Middle frontal gyrus (tissue), 1 donor: ENCODE measurements at regions not wholly inside any gene's neighbourhood (a gene's known extent, or its start where the extent isn't known, plus 50 kb on each side); places are given as distances from the start of the nearest gene placed in this dataset.
"Not testable (repeated sequence)": the region's sequence is repeated elsewhere in the genome, so short reads cannot be mapped to it uniquely, and the experiment has no call there.

ENCODE experiments used
- DNase-seq: peaks from one replicate; pipeline ENCODE4 v3.0.0-alpha.2; 2015; ENCODE audit warnings: low spot score; ENCODE audit errors: extremely low spot score

DNA sequence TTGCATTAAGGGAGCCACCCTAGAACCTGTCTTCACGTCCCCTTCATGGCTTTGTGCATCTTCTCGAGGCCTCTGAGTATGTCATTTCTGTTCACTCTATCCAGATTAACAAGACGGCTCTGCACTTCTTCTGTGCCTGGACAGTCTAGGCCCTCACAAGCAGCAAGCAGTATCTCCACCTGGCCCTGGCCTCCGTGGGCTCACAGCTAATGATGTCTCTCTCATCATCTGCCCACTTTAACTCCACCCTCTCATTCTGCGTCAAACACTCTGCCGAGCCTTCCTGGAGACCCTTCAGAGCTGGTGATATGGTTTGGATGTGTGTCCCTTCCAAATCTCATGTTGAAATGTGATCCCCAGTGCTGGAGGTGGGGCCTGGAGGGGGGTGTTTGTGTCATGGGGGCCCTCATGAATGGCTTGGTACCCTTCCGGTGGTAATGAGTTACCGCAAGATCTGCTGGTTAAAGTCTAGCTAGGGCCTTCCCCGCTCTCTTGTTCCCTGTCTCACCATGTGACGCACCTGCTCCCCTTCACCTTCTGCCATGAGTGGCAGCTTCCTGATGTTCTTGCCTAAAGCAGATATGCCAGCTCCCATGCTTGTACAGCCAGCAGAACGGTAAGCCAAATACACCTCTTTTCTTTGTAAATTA is 132.5 kb upstream of the ID2 start:
- no peak for DNase-seq

DNA sequence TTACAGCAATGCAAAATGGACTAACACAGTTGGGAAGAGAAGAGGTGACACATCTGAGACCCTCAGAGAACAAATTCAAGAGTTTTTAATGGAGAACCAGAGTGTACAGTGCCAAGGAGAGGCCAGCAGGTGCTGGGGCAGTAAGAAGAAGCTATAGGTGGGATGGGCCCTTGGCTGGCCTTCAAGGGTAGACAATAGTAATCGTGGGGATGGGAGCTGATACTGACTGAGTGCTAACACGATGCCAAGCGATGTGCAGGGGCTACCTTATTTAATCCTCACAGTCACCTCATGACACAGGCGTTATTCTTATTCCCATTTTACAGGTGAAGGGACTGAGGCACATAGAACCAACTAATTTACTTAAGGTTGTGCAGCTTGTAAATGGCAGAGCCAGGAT is 131.9 kb upstream of the ID2 start:
- no peak for DNase-seq

DNA sequence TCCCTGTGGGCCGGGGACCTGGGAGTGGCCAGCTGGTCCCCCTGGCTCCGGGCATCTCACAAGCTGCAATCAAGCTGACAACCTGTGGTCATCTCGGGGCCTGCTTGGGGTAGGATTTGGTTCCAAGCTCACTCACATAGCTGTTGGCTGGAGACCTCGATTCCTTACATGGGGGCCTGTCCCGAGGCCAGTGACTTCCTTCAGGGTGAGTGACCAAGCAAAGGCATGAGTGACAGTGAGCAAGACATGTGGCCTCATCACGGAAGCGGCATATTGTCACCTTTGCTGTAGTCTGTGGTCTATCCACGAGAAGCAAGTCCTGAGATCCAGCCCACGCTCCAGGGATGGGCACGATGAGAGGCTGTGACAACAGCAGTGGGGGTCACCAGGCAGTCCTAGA is 131.4 kb upstream of the ID2 start:
- DNase-seq = no peak

DNA sequence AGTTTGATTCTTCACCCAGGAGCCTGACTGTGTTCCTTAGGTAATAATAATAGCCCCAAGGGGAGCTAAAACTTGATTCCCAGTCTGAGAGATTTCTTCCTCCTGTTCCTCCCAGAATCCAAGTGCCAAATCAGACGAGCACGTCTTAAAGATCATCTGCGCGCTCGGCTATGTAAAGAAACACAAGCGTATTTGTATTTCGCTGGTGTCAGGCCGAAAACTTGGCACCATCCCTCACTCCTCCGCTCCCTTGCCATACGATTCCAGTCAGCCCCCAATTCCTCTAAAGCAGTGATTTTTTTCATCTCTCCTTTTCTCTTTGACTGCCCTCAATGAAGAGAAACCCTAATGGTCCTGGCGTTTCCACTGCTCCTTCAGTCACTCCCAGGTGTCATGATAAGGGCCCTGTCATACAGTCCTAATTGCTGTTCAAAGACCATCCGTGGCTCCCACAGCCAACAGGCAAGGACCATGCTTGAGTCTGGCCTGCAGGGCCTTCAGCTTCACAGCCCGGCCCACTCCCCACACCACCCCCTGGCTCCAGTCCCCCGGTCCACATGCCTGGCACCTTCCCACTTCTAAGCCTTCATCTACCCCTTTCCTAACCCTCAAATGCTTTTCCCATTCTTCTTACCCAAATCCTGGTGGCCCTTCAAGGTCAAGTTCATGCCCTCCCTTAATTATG is 130.8 kb upstream of the ID2 start:
- no peak for DNase-seq

DNA sequence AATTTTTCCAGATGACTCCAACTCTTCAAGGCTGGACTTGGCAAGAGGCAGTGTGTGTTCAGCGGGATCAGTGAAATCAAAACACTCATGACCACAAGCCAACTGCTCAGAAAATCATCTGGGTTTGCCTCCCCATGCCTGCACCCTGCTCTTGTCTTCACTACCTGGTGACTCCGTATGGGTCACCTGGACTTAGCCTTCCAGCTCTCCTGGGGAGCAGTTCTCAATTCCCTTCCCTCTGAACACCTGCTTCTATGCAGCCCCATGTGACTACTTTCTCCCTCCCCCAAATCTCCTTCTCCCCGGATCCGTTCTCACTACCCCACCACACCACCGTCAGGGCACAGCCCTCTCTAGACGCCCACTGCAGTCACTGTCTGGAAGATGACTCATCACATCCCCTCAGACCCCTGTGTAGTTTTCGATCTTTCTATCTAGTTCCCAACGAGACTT is 130.2 kb upstream of the ID2 start:
- no peak for DNase-seq

DNA sequence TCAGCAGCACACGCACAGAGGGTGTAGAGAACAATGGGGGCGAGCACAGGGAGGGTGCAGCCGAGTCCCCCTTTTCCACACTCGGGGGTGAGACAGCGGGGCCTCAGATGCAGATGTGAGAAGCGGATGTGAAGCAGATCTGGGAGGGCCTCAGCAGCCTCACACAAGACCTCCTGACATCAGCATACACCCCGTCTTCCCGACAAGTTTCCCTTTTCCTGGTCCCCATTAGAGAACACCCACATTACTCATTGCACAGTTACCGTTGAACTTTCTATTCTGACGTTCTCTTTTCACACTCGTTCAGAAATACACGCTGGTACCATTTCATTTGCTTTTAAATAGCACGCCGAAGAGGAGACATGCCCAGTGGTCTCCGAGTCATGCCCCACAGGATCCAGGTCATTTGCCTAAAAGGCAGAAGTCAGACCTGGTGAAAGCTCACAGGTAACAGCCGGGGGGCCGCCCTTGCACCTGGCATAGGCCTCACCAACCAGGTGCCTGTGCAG is 129.5 kb upstream of the ID2 start:
- DNase-seq = no peak

DNA sequence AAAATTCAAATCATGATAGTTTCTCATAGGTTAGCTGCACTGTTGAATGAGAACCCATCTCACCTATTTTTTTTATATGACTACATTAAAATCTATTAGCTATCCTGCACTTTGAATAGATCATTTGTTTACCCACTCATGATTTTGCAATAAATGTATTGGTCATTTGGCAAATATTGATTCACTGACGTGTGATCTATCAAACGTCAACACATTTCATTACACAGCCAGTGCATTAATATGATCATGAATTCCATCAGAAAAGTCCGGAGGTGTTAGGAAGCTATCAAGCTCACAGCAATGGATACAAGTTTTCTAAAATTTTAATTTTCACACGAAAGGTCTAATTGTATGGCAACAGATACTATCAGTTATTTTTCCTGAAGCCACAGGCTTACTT is 128.2 kb upstream of the ID2 start:
- DNase-seq = no peak

DNA sequence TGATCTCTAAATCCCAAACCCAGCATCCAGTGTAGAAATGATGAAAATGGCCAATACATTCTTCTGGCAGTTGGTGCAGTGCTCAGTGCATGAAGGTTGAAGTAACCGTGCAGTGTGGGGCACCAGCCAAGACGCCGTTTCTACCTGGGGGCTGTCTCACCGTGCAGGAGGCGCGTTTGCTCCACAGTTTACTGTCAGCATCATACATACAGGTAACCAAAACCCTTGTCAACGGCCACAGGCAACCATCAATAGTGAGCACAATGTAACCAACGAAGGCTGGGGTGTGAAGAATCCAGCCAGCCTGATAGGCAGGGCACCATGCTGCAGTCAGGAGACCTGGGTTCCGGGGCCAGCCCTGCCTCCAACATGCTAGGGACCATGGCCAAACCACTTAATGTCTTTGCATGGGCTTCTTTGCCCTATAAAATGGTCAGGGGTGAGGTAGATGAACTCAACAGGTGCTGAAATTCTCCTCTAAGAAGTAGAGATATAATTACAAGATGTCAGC is 127.5 kb upstream of the ID2 start:
- no peak for DNase-seq

DNA sequence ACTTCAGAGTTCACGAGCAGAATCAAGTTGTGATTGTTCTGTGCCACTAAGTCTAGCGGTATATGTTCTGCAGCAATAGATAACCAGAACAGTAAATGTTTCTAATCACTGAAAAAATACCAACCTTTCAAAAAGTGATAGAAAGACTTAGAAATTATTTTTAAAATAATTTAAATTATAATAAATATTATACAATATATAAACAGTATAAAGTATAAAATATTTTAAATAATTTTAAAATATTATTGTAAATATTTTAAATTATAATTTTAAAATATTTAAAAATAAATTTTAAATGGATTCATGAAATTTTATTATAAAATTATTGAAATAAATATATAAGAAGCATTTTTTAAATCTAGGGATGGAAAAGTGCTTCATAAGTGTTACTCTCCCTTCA is 126.3 kb upstream of the ID2 start:
- no peak for DNase-seq

DNA sequence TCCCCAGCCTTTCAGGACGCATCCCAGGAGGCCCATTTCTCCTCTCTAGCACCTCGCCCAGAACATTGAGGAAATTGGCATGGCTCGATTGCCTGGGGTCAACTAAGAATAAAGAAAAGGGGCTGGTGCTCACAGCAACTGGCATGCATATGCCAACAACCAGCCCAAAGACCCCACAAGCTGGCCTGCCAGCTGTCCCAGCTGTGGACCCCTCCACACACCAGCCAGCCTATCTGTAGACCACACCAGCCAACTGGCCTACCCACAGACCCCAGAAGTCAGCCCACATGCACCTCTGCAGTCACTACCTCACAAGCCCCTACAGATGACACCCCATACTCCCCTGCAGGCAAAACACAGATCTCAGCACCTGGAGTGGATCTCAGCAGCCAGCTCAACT is 123.8 kb upstream of the ID2 start:
- DNase-seq = no peak

DNA sequence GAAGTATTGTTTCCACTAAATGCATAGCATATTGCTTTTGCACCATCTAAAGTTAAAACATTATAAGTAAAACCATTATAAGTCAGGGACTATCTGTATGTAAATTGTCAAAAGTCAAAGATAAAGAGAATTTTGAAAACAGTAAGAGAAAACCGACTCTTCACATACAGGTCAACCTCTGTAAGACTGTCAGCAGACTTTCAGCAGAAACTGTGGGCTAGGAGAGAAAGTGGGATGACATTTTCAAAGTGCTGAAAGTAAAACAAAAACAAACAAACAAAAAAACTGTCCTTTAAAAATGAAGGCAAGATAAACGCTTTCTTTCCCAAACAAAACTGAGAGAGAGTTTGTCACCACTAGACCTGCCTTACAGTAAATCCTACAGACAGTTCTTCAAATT is 122.9 kb upstream of the ID2 start:
- DNase-seq = no peak

DNA sequence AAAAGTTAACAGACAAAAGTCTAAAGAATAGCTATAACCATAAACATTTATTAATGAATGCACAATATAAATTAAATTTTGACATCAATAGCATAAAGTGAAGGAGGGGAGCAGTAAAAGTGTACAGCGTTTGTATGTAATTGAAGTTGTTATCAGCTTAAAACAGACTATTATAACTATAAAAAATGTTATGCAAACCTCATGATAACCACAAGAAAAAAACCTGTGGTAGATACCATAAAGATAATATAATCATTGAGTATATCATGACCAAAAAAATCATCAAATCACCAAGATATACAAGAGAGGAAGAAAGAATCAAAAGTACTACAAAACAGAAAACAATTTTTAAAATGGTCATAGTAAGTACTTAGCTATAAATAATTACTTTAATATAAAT is 122.1 kb upstream of the ID2 start:
- no peak for DNase-seq

DNA sequence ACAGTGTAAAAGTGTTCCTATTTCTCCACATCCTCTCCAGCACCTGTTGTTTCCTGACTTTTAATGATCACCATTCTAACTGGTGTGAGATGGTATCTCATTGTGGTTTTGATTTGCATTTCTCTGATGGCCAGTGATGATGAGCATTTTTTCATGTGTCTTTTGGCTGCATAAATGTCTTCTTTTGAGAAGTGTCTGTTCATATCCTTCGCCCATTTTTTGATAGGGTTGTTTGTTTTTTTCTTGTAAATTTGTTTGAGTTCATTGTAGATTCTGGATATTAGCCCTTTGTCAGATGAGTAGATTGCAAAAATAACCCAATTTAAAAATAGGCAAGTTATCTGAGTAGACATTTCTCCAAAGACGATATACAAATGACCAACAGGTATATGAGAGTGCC is 120.2 kb upstream of the ID2 start:
- not testable (repeated sequence) for DNase-seq

DNA sequence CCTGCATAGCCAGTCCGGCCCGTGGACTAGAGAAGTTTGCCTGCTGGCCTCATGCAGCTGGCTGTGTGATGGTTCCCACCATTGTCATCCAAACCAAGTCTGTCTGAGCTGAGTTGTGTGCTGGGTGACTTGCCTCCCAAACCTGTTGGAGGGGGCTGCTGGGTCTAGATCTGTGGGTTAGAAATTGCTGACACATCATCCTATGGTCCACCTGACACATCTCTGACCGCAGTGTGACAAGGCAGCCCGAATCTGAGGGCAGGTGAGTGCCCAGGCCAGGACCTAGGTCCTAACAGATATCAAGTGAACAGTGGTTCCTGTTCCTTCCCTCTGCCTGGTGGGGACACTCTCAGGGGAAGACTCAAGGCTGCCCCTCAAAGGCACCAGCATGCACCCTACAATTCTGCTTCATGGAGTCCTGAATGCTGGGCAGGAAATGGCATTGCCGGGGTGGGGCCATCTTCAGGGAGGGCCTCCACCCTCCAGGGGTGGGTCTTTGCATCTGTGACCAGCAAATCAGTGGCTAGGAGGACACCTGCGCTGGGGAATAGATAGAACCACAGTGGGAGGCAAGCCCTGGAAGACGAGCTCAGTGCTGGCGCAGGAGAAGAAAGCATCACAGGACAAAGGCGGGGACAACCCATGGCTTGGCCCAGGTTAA is 117.9 kb upstream of the ID2 start:
- DNase-seq = no peak

DNA sequence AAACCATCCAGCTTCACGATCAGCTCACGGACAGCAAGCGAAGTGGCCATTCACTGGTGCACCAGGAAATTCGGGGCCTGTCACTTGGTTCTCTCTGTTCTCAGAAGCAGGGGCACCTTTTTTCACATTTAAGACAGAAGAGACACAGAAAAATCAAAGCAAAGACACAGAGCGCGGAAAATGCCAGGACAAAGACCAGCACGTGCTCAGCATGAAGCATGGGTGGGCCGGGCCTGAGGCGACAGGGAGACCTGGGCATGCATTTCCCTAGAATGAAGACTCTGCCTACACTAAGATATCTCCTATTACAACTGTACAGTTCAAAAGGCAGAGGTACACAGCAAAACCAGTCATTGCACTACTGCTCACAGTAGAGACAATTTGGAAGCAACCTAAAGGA is 117.4 kb upstream of the ID2 start:
- no peak for DNase-seq

DNA sequence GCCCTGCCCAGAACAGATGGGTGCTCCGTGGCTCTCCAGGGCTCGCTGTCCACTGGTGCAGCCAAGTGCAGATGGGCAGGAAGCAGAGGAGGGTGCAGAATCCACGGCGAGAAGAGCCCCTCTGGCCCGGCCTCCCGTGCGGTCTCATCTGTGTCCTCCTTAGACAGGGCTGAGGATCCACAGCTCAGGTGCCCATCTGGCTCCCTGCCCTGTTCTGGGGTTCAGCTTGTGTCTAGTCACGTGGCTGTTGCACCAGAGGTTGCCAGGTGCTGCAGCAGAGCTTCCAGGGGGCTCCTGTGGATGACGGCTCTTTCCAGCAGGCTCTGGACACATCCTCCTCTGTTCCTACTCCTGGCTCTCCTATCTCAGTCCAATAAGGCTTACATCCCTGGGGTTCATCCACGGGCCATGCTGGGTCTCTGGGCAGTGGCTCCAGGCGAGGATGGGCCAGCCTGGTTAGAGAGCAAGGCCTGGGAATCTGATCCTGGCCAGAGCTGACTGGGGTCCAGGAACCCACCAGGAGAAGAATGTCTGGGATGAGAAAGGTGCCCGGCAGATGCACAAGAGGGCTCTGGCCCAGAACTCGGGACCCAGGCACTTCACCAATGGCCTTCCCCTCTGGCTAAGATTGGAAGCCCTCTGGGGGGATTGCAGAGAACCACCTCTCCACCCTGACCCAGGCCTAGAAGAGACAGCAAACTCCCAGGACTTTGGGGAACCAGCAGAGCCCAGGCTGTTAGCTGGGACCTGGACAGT is 116.3 kb upstream of the ID2 start:
- DNase-seq = no peak

DNA sequence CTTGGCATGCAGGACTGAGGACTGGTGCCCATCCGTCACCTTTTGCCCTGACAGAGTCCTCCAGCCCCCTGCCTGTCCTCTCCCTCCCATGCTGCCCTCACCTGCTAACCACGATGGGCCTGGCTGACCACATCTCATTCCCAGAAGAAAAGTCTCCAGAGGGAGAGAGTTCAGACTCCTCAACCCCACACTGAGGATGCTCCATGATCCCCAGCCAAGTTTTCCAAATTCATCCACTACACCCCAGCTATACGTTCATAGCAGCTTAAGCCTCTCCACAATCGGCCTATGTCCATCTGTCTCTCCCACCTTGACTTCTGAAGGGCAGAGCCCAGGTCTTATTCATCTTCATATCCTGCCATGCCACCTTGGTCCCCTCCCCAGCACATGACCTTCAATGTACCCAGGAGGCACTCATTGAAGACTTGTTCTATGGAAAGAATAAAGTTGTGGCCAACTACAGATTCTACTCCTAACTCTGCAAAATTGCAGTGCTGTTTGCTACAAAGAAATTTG is 115.6 kb upstream of the ID2 start:
- no peak for DNase-seq

DNA sequence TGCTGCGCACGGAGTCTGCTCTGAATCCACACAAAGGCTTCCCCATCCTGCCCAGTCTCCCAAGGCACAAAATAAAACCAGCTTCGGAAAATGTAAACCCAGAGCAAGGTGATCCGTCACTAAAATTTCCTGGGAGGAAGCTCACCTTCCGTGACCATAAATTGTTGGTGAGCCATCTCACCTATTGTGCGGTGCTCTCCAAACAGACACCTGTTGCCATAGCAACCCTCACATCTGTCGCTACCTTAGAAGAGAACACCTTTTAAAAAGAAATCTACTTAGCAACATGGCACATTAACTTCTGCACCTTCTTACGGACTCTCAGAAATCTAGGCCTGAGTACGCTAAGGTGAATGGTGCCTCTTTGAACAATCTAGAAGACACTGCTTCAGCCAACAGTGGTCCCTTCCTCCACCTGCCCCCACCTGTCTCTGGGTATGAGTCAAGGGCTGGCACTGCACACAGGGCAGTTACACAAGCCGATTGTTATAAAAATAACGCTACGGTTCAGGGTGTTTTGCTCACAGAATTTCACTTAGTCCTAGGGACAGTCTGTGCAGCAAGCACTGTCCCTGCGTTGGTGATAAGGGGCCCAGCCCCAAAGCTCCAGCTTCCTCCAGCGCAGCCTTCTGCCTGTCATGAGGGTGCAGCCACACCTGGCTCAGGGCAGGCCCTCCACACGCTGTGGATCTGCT is 114.9 kb upstream of the ID2 start:
- no peak for DNase-seq

DNA sequence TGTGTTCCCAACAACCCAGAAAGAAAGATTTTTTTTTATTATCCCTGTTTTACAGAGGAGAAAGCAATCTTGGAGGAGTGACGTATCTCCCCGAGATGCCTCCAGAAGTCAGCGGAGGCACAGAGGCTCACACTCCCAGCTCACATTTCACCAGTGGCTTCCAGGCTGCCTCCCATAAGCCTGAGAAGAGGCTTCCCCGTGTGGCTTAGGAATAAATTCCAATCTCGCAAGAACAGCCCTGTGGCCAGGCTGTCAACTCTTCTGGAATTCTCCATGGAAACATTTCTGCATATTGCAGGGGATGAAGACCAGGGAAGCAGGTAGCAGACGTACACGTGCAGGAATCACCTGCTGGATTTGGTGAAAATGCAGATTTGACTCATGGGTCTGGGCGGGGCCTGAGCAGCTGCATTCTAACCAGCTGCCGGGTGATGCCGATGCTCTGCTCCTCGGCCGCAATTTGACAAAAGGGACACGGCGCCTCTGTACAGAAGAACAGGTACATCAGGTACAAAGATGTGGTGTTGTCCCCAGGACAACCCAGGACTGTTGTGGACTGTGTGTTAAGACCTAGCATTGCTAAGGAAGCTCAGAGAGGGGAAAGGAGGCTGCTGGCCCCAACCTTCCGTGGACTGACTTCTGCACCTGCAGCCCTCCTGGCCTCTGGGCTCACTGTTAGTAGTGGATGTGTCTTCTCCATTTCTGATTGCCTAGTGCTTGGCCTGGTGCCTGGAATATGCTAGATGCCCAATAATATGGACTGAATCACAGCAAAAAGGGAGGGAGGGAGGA is 114.2 kb upstream of the ID2 start:
- no peak for DNase-seq
